K562 (cell line): ENCODE measurements at regions not wholly inside any gene's neighbourhood (a gene's known extent, or its start where the extent isn't known, plus 50 kb on each side); places are given as distances from the start of the nearest gene placed in this dataset.

Experiments used
- ATAC-seq: fragments of 200-7000 bp; cut with Tn5 transposase; 3 replicates; pipeline ENCODE4 v1.9.1; 2020; ENCODE audit warnings: moderate library complexity
- BruUV-seq: library from RNA; stranded (reverse); fragments of 400-500 nt; replicated peaks from 2 replicates; lab custom pipeline; 2021; lab: Mats Ljungman, UMichigan
- CTCF ChIA-PET: fragments of 300-600 bp; formaldehyde crosslinking; extraction: SDS; loops from one replicate; lab custom pipeline; 2021; ENCODE audit warnings: low intra/inter-chr PET ratio; lab: Yijun Ruan, JAX
- POLR2A ChIA-PET: fragments of 300-600, 350-650 bp; sonication (Branson Sonifier 250); formaldehyde crosslinking; extraction: SDS; loops from one replicate; lab custom pipeline; 2021; ENCODE audit warnings: antibody characterized with exemption, inconsistent platforms; lab: Yijun Ruan, JAX
- DNase-seq, 4 experiments: peaks; one replicate each; pipeline versions ENCODE4 v3.0.0 to v3.0.0-alpha.2; 2011 to 2018; ENCODE audit warnings: low spot score in 3 of 4, mixed read lengths in 3 of 4; ENCODE audit errors: extremely low read depth in 1 of 4
- FAIRE-seq: peaks from 2 replicates; lab custom pipeline; 2011; peaks lifted over from hg19 to GRCh38; lab: Jason Lieb, UNC
- H2AFZ ChIP-seq: 2 replicates; pipeline ENCODE4 v1.6.0; 2011; ENCODE audit warnings: low read depth, low read length, control low read depth, inconsistent platforms
- H3K27ac ChIP-seq: fragments of 200-600 bp; 3 replicates; pipeline ENCODE4 v1.8.0; 2011; ENCODE audit warnings: low read depth, mild to moderate bottlenecking, control low read depth, inconsistent platforms, low read length, moderate library complexity, mixed read lengths; ENCODE audit errors: extremely low read depth
- H3K27me3 ChIP-seq, 2 experiments: fragments of 300-600 bp in 1 of 2; 2 replicates in 1 of 2; 3 replicates in 1 of 2; pipeline versions ENCODE4 v1.6.0 to v1.8.0; 2011; ENCODE audit warnings: inconsistent platforms in 2 of 2, low read length in 2 of 2, mild to moderate bottlenecking in 1 of 2, mixed read lengths in 1 of 2, moderate library complexity in 1 of 2; ENCODE audit not compliant: control insufficient read depth in 2 of 2, insufficient read depth in 2 of 2
- H3K36me3 ChIP-seq: fragments of 300-600 bp; 3 replicates; pipeline ENCODE4 v1.8.0; 2011; ENCODE audit warnings: mild to moderate bottlenecking, low read length, inconsistent platforms; ENCODE audit not compliant: control insufficient read depth, insufficient read depth
- H3K4me1 ChIP-seq, 2 experiments: fragments of 200-600 bp in 1 of 2; replicated peaks in 1 of 2; 2 replicates in 1 of 2; 3 replicates in 1 of 2; pipeline versions ENCODE4 v1.5.1 to v1.8.0; 2011; ENCODE audit warnings: inconsistent platforms in 2 of 2, low read length in 2 of 2, mild to moderate bottlenecking in 1 of 2, mixed read lengths in 1 of 2, moderate library complexity in 1 of 2; ENCODE audit not compliant: control insufficient read depth in 2 of 2, insufficient read depth in 2 of 2
- H3K4me2 ChIP-seq: 2 replicates; pipeline ENCODE4 v1.6.1; 2011; ENCODE audit warnings: low read length, control low read depth, inconsistent platforms, mixed read lengths; ENCODE audit not compliant: insufficient read depth
- H3K4me3 ChIP-seq: fragments of 200-600 bp; sonication (generic), shearing (Covaris generic); 2 replicates; pipeline ENCODE4 v1.5.1; 2016; ENCODE audit warnings: control low read depth, inconsistent platforms
- H3K79me2 ChIP-seq: fragments of 200-600 bp; 3 replicates; pipeline ENCODE4 v1.8.0; 2011; ENCODE audit warnings: low read length, inconsistent platforms; ENCODE audit not compliant: control insufficient read depth, insufficient read depth
- H3K9ac ChIP-seq, 2 experiments: 2 replicates each; pipeline versions ENCODE4 v1.6.0 to v1.6.1; 2011; ENCODE audit warnings: low read depth in 2 of 2, low read length in 2 of 2, control low read depth in 1 of 2, inconsistent platforms in 1 of 2, mild to moderate bottlenecking in 1 of 2, mixed read lengths in 1 of 2; ENCODE audit not compliant: insufficient read depth in 1 of 2
- H3K9me1 ChIP-seq: one replicate; pipeline ENCODE4 v1.6.0; 2011; ENCODE audit warnings: inconsistent platforms, mild to moderate bottlenecking, low read length, moderate library complexity; ENCODE audit not compliant: control insufficient read depth, insufficient read depth
- H3K9me3 ChIP-seq: replicated peaks from 2 replicates; pipeline ENCODE4 v1.5.1; 2011; ENCODE audit warnings: low read depth, low read length, inconsistent platforms; ENCODE audit not compliant: control insufficient read depth, insufficient read depth
- H4K20me1 ChIP-seq: replicated peaks from 2 replicates; pipeline ENCODE4 v1.6.1; 2011; ENCODE audit warnings: low read length, inconsistent platforms, mixed read lengths; ENCODE audit not compliant: control insufficient read depth, insufficient read depth
- BRF2 ChIP-seq: IDR thresholded peaks from 3 replicates; pipeline ENCODE4 v1.6.1; 2011; ENCODE audit warnings: borderline replicate concordance, mild to moderate bottlenecking; ENCODE audit not compliant: insufficient read length, insufficient read depth
- DEAF1 ChIP-seq: fragments of 450-650 bp; formaldehyde crosslinking; IDR thresholded peaks from 2 replicates; pipeline ENCODE4 v1.4.0; 2020; ENCODE audit warnings: mild to moderate bottlenecking, moderate library complexity
- FOXP1 ChIP-seq: sonication (generic); formaldehyde crosslinking; IDR thresholded peaks from 2 replicates; pipeline ENCODE4 v1.8.0; 2022; ENCODE audit warnings: mild to moderate bottlenecking, missing genetic modification reagents
- GTF2B ChIP-seq: IDR thresholded peaks from 2 replicates; pipeline ENCODE4 v1.6.1; 2011; ENCODE audit not compliant: insufficient read length; ENCODE audit errors: extremely low read depth
- HEY1 ChIP-seq: fragments of 250-450 bp; sonication (Bioruptor Pico); IDR thresholded peaks from 2 replicates; pipeline ENCODE4 v1.5.0; 2020; ENCODE audit warnings: mild to moderate bottlenecking, moderate library complexity, borderline replicate concordance
- IRF1 ChIP-seq: sonication (generic); formaldehyde crosslinking; IDR thresholded peaks from 2 replicates; pipeline ENCODE4 v1.8.0; 2022; ENCODE audit warnings: missing genetic modification reagents, mild to moderate bottlenecking, borderline replicate concordance
- PHB ChIP-seq: fragments of 250-450 bp; sonication (Bioruptor Pico); IDR thresholded peaks from 2 replicates; pipeline ENCODE4 v1.5.0; 2021
- ZNF146 ChIP-seq: IDR thresholded peaks from one replicate; pipeline ENCODE4 v1.6.1; 2018; ENCODE audit warnings: missing compliant biosample characterization; ENCODE audit not compliant: unreplicated experiment
- ZNF79 ChIP-seq: fragments of 250-450 bp; sonication (Bioruptor Pico); IDR thresholded peaks from 2 replicates; pipeline ENCODE4 v1.4.0; 2020; ENCODE audit warnings: low read depth, mild to moderate bottlenecking, moderate library complexity
- WGBS: fragments of 100-300 bp; shearing (Covaris generic); methylation state at CpG from one replicate; pipeline ENCODE4 v1.1.6; 2016; ENCODE audit warnings: low coverage, mixed read lengths; ENCODE audit not compliant: insufficient coverage; ENCODE audit errors: missing lambda C conversion rate; 5-methylcytosine and 5-hydroxymethylcytosine counted together
- in situ Hi-C: fragments of 300-500 bp; cut with MboI; formaldehyde crosslinking; loops from 4 replicates; pipeline ENCODE4 v1.15.0; 2018; ENCODE audit warnings: inconsistent platforms, mixed read lengths
- intact Hi-C: fragments of 100-400 bp; cut with micrococcal nuclease; formaldehyde crosslinking; loops from 2 replicates; pipeline ENCODE4 v1.14.2; 2022
- TF ChIP-seq, protein P1 (sequence below): IDR thresholded peaks from 2 replicates; pipeline ENCODE4 v1.6.1; 2014; ENCODE audit warnings: antibody characterized with exemption

GRCh38 chr10:7485244-7485556 lies 74.4 kb upstream of the SFMBT2 start:
- H3K4me1 ChIP-seq: no peaks in the 10 kb centered on the region
- no peak overlapping the region for H3K27ac ChIP-seq

DNA sequence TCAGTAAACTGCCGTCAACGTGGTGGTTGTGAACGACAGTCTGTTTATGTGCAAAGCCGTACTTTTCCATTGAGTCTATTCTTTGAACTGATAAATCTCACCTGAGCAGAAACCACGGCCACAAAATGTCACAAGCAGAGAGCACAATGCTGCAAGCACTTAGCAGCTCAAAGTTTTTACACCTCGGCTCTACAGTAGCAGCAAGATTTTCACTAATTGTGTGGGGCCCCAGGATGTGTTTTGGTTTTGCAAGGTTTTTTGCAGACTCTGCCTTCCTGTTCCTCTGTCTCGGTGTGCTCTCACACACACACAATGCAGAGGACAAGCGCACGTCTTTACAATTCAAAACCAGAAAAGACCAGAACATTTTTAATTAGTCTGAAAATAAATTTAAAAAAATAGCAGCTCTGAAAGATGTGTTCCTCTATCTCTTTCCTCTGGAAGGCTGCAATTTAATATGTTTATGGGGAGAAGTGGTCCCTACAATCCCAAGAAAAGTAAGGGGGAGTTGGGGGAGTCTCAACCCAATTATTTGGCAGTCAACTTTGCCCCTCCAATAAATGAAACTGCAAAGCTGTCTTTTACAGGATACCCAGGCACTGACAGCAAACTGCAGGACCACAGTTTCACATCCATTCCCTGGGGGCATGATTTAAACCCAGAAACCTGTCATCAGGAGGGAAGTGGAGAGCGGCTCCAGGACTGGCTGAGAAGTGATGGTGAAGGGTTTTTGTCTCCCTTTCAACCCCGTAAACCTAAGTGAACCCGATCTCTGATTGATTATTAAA lies 73.8 kb upstream of the SFMBT2 start:
- in situ Hi-C loops (no loop called here), intact Hi-C loops (no loop called here)
- DNase-seq (no peak), FAIRE-seq (no peak), ATAC-seq (no peak)
- H3K36me3 ChIP-seq: no peaks in the 10 kb centered on the region
- H2AFZ ChIP-seq: no peak overlapping the region
- CTCF ChIA-PET: no interaction called here
- 0% methylated on average over 12 of the region's 12 CpGs for WGBS
- H3K79me2 ChIP-seq: no peaks in the 10 kb centered on the region
- H3K27ac ChIP-seq: no peak overlapping the region
- H4K20me1 ChIP-seq: no peaks in the 10 kb centered on the region; the same call in 1 of the 2 replicates
- no TSS peak for BruUV-seq
- no peak overlapping the region for H3K9ac ChIP-seq
- H3K4me2 ChIP-seq: no peak overlapping the region
- peaks cover 29 to 35% of the 10 kb centered on the region in 2 experiments for H3K27me3 ChIP-seq
- no peak overlapping the region for H3K4me3 ChIP-seq
- no peaks in the 10 kb centered on the region for H3K9me1 ChIP-seq
- POLR2A ChIA-PET: no interaction called here
- no peaks in the 10 kb centered on the region for H3K9me3 ChIP-seq
- H3K4me1 ChIP-seq: no peaks in the 10 kb centered on the region
- TF ChIP-seq PHB (CRISPR knock-in tag) (no peak), DEAF1 (no peak), ZNF146 (no peak), IRF1 (CRISPR knock-in tag) (no peak), GTF2B (no peak), BRF2 (no peak), HEY1 (CRISPR knock-in tag) (no peak)
- TF ChIP-seq, protein P1, sequence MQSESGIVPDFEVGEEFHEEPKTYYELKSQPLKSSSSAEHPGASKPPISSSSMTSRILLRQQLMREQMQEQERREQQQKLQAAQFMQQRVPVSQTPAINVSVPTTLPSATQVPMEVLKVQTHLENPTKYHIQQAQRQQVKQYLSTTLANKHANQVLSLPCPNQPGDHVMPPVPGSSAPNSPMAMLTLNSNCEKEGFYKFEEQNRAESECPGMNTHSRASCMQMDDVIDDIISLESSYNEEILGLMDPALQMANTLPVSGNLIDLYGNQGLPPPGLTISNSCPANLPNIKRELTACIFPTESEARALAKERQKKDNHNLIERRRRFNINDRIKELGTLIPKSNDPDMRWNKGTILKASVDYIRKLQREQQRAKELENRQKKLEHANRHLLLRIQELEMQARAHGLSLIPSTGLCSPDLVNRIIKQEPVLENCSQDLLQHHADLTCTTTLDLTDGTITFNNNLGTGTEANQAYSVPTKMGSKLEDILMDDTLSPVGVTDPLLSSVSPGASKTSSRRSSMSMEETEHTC: no peak

More at GRCh38 chr10:7485244-7485556, 74.4 kb upstream of the SFMBT2 start:
- H3K27me3 ChIP-seq: peaks cover 27 to 35% of the 10 kb centered on the region in 2 experiments
- no peaks in the 10 kb centered on the region for H3K9me1 ChIP-seq
- no peaks in the 10 kb centered on the region for H3K36me3 ChIP-seq
- no peak for FAIRE-seq
- POLR2A ChIA-PET: no interaction called here
- no peaks in the 10 kb centered on the region; the same call in 1 of the 2 replicates for H4K20me1 ChIP-seq
- no peak for TF ChIP-seq ZNF79 (CRISPR knock-in tag)
- no peak for TF ChIP-seq FOXP1 (CRISPR knock-in tag)
- no peak overlapping the region for H3K9ac ChIP-seq
- no peak for DNase-seq
- H3K9me3 ChIP-seq: no peaks in the 10 kb centered on the region
- no peak for ATAC-seq
- no peak overlapping the region for H3K4me2 ChIP-seq
- no peak overlapping the region for H3K4me3 ChIP-seq
- H3K79me2 ChIP-seq: no peaks in the 10 kb centered on the region
- 2% methylated on average over 9 of the region's 9 CpGs for WGBS
- intact Hi-C loops (no loop called here), in situ Hi-C loops (no loop called here)
- CTCF ChIA-PET: no interaction called here
- no peak overlapping the region for H2AFZ ChIP-seq
- BruUV-seq: no TSS peak
